Muscle of leg (tissue), 3 donors: ENCODE measurements at regions not wholly inside any gene's neighbourhood (a gene's known extent, or its start where the extent isn't known, plus 50 kb on each side); places are given as distances from the start of the nearest gene placed in this dataset.
"Not testable (repeated sequence)": the region's sequence is repeated elsewhere in the genome, so short reads cannot be mapped to it uniquely, and the experiment has no call there.

Experiments
- DNase-seq: peaks from one replicate; pipeline ENCODE4 v3.0.0; 2013
- H3K27ac ChIP-seq: one replicate; pipeline ENCODE4 v1.5.1; 2013; ENCODE audit warnings: mild to moderate bottlenecking, low read length, control low read depth
- H3K27me3 ChIP-seq: one replicate; pipeline ENCODE4 v1.6.1; 2013; ENCODE audit warnings: low read length; ENCODE audit not compliant: control insufficient read depth, insufficient read depth
- H3K36me3 ChIP-seq: one replicate; pipeline ENCODE4 v1.6.1; 2013; ENCODE audit warnings: low read length; ENCODE audit not compliant: control insufficient read depth, insufficient read depth
- H3K4me1 ChIP-seq: one replicate; pipeline ENCODE4 v1.6.1; 2013; ENCODE audit warnings: low read length; ENCODE audit not compliant: control insufficient read depth, insufficient read depth
- H3K4me3 ChIP-seq: one replicate; pipeline ENCODE4 v1.5.1; 2013; ENCODE audit warnings: low read length, control low read depth
- H3K9me3 ChIP-seq: replicated peaks from 2 replicates; pipeline ENCODE4 v1.6.1; 2013; ENCODE audit warnings: low read depth, low read length; ENCODE audit not compliant: control insufficient read depth
- WGBS: methylation state at CpG from one replicate; pipeline ENCODE4 v1.1.5; 2013; ENCODE audit warnings: missing lambda C conversion rate; ENCODE audit not compliant: insufficient coverage; 5-methylcytosine and 5-hydroxymethylcytosine counted together

- H3K9me3 ChIP-seq: no peaks in the 10 kb centered on the region
- no peak overlapping the region for H3K4me3 ChIP-seq
- no peaks in the 10 kb centered on the region for H3K27me3 ChIP-seq
- WGBS: 0% methylated on average over 1 of the region's 1 CpG
- no peak overlapping the region for H3K27ac ChIP-seq
- DNase-seq: no peak
- no peaks in the 10 kb centered on the region for H3K36me3 ChIP-seq
- no peaks in the 10 kb centered on the region for H3K4me1 ChIP-seq
Measured at GRCh38 chr9:85452841-85453240, 288.9 kb downstream of the AGTPBP1 start.

GRCh38 chr9:85451680-85452079 lies 290.1 kb downstream of the AGTPBP1 start:
- H3K4me1 ChIP-seq: no peaks in the 10 kb centered on the region
- H3K36me3 ChIP-seq: no peaks in the 10 kb centered on the region
- no peak for DNase-seq
- no peak overlapping the region for H3K27ac ChIP-seq
- no peaks in the 10 kb centered on the region for H3K27me3 ChIP-seq
- no peak overlapping the region for H3K4me3 ChIP-seq
- WGBS: 96% methylated on average over 3 of the region's 3 CpGs
- H3K9me3 ChIP-seq: no peaks in the 10 kb centered on the region

DNA sequence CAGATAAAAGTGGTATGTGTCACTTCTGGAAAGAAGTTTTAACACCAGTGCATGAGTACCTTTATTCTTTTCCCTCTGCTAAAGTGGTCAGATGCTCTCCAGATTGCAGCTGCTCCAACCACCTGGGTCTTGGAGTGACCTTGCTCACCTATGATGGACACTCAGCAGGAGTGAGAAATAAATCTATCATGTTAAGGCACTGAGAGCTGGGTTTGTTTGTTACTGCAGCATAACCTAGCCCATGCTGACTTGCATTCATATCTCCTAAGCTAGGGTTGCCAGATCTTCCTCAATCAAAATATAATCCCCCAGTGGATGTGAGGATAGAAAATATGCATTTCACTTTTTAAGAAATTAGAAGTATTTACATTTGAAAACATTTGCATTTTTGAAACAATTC lies 295.9 kb downstream of the AGTPBP1 start:
- H3K27ac ChIP-seq: no peak overlapping the region
- no peaks in the 10 kb centered on the region for H3K9me3 ChIP-seq
- no peak overlapping the region for H3K4me3 ChIP-seq
- no peaks in the 10 kb centered on the region for H3K4me1 ChIP-seq
- no peak for DNase-seq
- no peaks in the 10 kb centered on the region for H3K36me3 ChIP-seq
- no peaks in the 10 kb centered on the region for H3K27me3 ChIP-seq

DNA sequence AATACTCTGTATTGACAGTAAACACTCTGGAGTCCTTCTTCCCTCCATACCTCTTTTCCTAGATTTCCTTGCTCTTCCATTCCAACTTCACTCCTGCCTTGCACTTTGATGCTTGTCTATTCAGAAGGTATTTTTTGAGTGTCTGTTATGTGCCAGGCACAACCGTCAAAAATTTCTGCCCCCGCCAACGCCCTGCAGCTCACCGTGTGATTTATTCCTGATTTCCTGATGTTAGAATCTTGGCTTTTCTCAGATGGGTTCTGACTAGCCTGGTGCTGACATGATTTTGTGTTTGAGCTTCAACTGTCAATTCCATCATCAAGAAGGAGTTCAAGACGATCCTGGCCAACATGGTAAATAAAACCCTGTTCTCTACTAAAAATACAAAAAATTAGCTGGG lies 297.5 kb downstream of the AGTPBP1 start:
- 88% methylated on average over 4 of the region's 5 CpGs for WGBS
- no peak overlapping the region for H3K4me3 ChIP-seq
- no peaks in the 10 kb centered on the region for H3K4me1 ChIP-seq
- no peaks in the 10 kb centered on the region for H3K27me3 ChIP-seq
- H3K9me3 ChIP-seq: no peaks in the 10 kb centered on the region
- DNase-seq: no peak
- no peaks in the 10 kb centered on the region for H3K36me3 ChIP-seq
- H3K27ac ChIP-seq: no peak overlapping the region

- Histone ChIP-seq H3K36me3 (no peaks in the 10 kb centered on the region), H3K27ac (no peak overlapping the region), H3K9me3 (no peaks in the 10 kb centered on the region), H3K4me3 (no peak overlapping the region), H3K27me3 (no peaks in the 10 kb centered on the region), H3K4me1 (no peaks in the 10 kb centered on the region)
- no peak for DNase-seq
- WGBS: 53% methylated on average over 7 of the region's 7 CpGs
Measured at GRCh38 chr9:85443190-85443598, 298.6 kb downstream of the AGTPBP1 start.

GRCh38 chr9:85439791-85440190 lies 302.0 kb downstream of the AGTPBP1 start:
- WGBS: 44% methylated on average over 4 of the region's 7 CpGs
- no peak for DNase-seq
- no peaks in the 10 kb centered on the region for H3K9me3 ChIP-seq
- no peaks in the 10 kb centered on the region for H3K27me3 ChIP-seq
- H3K27ac ChIP-seq: no peak overlapping the region
- no peak overlapping the region for H3K4me3 ChIP-seq
- no peaks in the 10 kb centered on the region for H3K36me3 ChIP-seq
- H3K4me1 ChIP-seq: no peaks in the 10 kb centered on the region

DNA sequence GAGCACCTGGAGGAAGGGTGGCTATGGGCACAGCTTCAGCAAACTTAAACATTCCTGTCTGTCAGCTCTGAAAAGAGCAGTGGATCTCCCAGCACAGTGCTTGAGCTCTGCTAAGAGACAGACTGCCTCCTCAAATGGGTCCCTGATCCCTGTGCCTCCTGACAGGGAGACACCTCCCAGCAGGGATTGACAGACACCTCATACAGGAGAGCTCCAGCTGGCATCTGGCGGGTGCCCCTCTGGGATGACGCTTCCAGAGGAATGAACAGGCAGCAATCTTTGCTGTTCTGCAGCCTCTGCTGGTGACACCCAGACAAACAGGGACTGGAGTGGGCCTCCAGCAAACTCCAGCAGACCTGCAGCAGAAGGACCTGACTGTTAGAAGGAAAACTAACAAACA lies 307.8 kb downstream of the AGTPBP1 start:
- WGBS: 100% methylated on average over 1 of the region's 2 CpGs
- not testable (repeated sequence) for H3K4me3 ChIP-seq

GRCh38 chr9:85433551-85433950 lies 308.2 kb downstream of the AGTPBP1 start:
- H3K4me1 ChIP-seq, H3K27me3 ChIP-seq, H3K4me3 ChIP-seq, H3K9me3 ChIP-seq, H3K27ac ChIP-seq, H3K36me3 ChIP-seq: not testable (repeated sequence)
- DNase-seq: peak; percentile 13
- 92% methylated on average over 2 of the region's 3 CpGs for WGBS

More for the DNA sequence above, 307.8 kb downstream of the AGTPBP1 start:
- H3K27ac ChIP-seq, H3K36me3 ChIP-seq, H3K4me1 ChIP-seq, DNase-seq, H3K27me3 ChIP-seq, H3K9me3 ChIP-seq: not testable (repeated sequence)

GRCh38 chr9:85433046-85433445 lies 308.7 kb downstream of the AGTPBP1 start:
- no peak overlapping the region for H3K4me3 ChIP-seq
- H3K27ac ChIP-seq: no peak overlapping the region
- H3K36me3 ChIP-seq: no peaks in the 10 kb centered on the region
- no peaks in the 10 kb centered on the region for H3K27me3 ChIP-seq
- no peak for DNase-seq
- WGBS: 90% methylated on average over 8 of the region's 8 CpGs
- H3K4me1 ChIP-seq: peaks cover 7% of the 10 kb centered on the region
- no peaks in the 10 kb centered on the region for H3K9me3 ChIP-seq

- H3K36me3 ChIP-seq: no peaks in the 10 kb centered on the region
- peaks cover 7% of the 10 kb centered on the region for H3K4me1 ChIP-seq
- H3K9me3 ChIP-seq: no peaks in the 10 kb centered on the region
- no CpG with 5 or more reads among the region's 3 CpGs for WGBS
- no peak overlapping the region for H3K27ac ChIP-seq
- no peak overlapping the region for H3K4me3 ChIP-seq
- no peak for DNase-seq
- H3K27me3 ChIP-seq: no peaks in the 10 kb centered on the region
Measured at GRCh38 chr9:85432599-85432998, 309.2 kb downstream of the AGTPBP1 start.

DNA sequence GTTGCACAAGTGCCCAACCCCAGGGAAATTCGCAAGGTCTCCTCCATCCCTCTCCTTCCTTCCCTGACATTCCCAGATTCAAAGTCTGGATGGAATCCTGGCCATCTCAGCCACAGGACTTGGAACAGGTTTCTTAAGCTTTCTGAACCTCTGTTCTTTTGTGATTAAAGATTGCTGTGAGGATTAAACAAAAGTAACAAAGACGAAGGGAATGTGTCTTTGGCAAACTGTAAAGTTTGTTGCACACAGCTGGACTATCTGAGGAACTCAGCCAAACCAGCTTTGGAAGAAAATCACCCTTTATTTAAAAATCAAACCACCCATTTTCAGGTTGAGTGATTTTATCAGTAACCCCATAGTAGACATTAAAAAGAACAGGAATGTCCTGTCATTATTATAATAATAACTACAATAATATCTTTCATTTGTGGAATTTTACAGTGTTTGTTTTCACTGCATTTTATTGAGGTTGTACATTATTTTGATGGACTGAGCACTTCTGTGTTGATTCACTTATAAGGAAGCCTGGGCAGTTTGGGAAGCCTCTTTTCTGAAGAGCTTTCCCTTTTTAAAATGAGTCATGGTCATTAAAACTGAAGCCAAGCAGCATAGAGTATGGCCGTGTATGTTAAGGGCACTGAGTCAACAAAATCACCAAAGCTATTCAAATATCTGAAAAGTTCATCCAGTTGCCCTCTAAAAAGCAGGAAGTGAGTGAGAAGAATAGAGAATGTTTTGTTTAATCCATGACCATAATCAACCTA lies 310.2 kb downstream of the AGTPBP1 start:
- Histone ChIP-seq H3K9me3 (no peaks in the 10 kb centered on the region), H3K36me3 (no peaks in the 10 kb centered on the region), H3K27ac (peak overlapping the region; percentile 23), H3K4me1 (peaks cover 7% of the 10 kb centered on the region), H3K4me3 (no peak overlapping the region), H3K27me3 (no peaks in the 10 kb centered on the region)
- peak; percentile 70 for DNase-seq
- WGBS: no CpG with 5 or more reads among the region's 3 CpGs
